HG02840 (cell line): ENCODE measurements at regions not wholly inside any gene's neighbourhood (a gene's known extent, or its start where the extent isn't known, plus 50 kb on each side); places are given as distances from the start of the nearest gene placed in this dataset.
"Not testable (repeated sequence)": the region's sequence is repeated elsewhere in the genome, so short reads cannot be mapped to it uniquely, and the experiment has no call there.

Experiments used
- ATAC-seq: cut with Tn5 transposase; IDR thresholded peaks from one replicate; pipeline ENCODE4 v1.9.1; 2021; ENCODE audit warnings: mild to moderate bottlenecking, moderate library complexity, moderate number of reproducible peaks; ENCODE audit not compliant: unreplicated experiment, low FRiP score

- no peak for ATAC-seq
Measured at GRCh38 chr1:168825129-168825528, 96.1 kb upstream of the DPT start.

- no peak for ATAC-seq
Measured at GRCh38 chr1:168825820-168826219, 96.8 kb upstream of the DPT start.

DNA sequence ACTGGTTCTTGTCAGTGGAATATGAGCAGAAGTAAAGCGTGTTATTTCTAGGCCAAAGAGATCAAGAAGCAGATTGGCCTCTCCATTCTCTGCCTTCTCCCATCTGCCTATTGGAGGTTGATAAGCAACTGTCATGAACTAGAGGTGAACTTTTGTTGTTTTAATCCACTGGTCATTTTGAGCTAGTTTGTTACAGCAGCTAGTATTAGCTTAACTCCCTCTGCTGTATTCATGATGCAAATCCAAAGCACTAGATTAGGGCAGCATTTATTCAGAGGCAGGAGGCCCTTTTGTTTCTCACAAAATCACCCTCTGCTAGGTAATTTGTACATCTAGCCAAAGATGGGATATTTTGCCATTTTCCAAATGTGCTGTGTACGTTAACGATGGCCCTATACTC lies 97.3 kb upstream of the DPT start:
- ATAC-seq, result no peak

GRCh38 chr1:168827557-168827956 lies 98.6 kb upstream of the DPT start:
- no peak for ATAC-seq

DNA sequence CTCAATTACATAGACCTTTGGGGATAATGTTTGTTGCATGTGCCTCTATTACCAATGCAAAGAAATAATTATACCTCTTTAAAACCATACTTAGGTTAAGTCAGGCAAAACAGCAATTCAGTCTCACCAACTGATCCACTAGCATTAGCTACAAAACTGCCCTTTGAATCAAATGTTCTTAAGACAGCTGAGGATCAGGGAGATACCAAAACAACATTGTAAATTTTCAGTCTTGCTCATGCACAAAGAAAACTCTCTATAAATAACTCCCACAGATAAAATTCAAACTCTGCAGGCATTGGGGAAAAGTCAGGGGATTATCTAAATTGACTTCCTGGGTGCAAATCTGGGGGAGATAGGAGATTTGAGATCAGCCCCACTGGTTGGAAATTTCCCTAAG lies 100.9 kb upstream of the DPT start:
- no peak for ATAC-seq

DNA sequence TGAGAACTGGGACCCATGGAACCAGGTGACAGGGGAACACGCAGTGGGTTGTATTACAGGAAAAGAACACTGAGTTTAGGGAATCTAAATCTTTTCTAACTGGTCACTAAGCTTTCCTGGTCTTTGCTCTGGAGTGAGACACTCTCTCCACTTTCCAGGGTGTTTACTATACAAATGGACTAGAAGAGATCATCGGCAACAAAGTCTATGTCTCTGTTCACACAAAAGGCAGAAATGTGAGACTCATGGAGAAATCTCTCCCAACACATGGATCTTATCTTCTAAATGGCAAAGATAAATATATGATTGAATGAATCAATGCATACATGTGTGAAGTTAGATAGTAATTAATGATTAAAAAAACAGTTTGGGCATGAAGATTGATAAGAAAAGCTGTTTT lies 101.6 kb upstream of the DPT start:
- no peak for ATAC-seq

GRCh38 chr1:168832661-168833060 lies 103.7 kb upstream of the DPT start:
- no peak for ATAC-seq

GRCh38 chr1:168833362-168833761 lies 104.4 kb upstream of the DPT start:
- ATAC-seq, result no peak

- ATAC-seq, result no peak
Measured at GRCh38 chr1:168833801-168834224, 104.8 kb upstream of the DPT start.

GRCh38 chr1:168834225-168834872 lies 105.3 kb upstream of the DPT start:
- ATAC-seq, result no peak

DNA sequence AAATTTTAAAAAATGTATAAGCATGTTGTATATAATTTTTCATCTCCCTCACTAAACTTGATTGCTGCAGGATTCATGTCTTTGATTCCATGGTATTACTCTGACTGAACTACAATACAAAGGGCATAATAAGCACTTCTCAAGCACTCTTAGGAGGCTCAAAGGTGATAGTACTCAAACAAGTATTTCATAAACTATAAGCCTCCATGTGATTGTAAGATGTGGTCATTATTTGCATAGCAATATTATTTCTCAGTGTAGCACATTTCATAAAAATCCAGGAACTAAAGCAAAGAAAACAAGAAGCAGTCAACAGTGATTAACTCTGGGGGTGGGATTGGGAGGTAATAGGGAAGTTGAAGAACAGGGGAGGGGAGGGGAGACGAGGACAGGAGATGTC lies 106.2 kb upstream of the DPT start:
- ATAC-seq, result no peak

- no peak for ATAC-seq
Measured at GRCh38 chr1:168835791-168836190, 106.8 kb upstream of the DPT start.

GRCh38 chr1:168836469-168836868 lies 107.5 kb upstream of the DPT start:
- no peak for ATAC-seq

DNA sequence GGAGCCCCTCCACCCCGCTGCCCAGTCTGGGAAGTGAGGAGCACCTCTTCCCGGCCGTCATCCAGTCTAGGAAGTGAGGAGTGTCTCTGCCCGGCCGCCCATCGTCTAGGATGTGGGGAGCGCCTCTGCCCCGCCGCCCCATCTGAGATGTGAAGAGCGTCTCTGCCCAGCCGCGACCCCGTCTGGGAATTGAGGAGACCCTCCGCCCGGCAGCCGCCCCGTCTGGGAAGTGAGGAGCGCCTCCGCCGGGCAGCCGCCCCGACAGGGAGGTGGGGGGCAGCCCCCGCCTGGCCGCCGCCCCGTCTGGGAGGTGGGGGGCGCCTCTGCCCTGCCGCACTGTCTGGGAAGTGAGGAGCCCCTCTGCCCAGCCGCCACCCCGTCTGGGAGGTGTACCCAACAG lies 108.2 kb upstream of the DPT start:
- ATAC-seq, result not testable (repeated sequence)

DNA sequence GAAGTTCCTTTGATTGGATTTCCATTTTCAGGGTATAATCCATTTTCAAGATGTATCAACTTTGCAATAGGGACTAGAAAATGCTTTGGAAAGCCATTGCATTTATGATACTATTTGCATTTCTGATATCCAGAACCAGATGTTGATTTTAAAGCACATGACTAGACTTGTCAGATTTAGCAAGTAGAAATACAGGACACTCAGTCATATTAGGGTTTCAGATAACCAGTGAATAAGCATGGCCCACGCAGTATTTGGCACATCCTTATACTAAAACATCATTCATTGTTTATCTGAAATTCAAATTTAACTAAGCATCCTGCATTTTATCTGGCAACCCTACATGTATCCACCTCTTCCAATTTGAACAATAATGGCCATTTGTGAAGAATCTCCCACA lies 113.3 kb upstream of the DPT start:
- no peak for ATAC-seq

- ATAC-seq, result no peak
Measured at GRCh38 chr1:168842916-168843315, 113.9 kb upstream of the DPT start.

GRCh38 chr1:168843401-168843800 lies 114.4 kb upstream of the DPT start:
- no peak for ATAC-seq

DNA sequence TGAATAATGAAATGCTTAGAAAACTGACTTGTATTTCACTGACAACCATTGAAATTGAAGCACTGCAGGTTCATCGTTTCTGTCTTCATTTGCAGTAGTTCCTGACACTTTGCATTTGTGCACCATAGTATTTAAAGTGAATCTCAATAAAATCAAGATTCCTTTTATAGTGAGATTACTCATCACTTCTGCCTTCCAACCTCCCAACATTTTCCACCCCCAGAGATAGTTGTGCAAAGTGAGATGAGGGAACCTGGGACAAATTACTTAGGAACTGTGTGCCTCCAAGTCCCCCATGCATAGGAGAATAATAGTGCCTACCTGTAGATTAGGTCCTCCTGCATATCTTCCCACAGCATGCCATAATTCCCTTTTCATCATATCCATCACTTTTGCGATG lies 114.9 kb upstream of the DPT start:
- no peak for ATAC-seq

DNA sequence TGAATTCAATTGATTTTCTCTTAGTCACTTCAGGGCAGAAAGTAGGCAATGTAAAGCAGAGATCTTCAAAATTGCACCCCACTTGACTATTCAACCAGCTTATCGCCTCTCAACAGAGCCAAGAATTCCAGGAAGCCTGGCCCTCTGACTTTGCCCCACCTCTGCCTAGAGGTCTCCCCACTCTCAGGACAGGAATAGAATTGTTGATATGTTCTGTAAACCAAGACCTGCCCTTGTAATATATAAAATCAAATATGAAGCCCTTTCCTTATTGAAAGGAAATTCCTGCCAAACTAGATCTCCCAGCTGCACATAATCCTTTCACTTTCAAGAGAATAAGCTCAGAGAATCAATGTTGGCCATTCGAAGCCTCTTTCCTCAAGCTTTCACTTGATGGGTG lies 116.1 kb upstream of the DPT start:
- no peak for ATAC-seq

DNA sequence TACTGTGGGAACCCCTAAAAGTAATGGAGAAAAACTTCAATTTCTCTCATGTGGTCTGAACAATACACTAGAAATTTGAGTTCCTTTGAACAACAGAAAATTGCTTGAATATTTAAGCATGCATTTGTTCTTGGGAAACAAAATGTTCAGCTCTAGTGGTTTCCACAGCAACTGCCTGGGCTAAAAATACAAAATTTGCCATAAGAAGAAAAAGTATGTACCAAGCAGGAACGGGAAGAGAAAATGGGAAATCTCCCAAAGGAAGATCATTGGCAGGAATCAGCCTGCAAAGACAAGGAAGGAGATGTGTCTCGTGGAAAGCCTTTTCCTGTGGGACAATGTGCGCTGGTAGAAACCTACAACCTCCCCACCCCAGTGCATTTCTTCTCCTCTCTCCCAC lies 119.0 kb upstream of the DPT start:
- no peak for ATAC-seq

DNA sequence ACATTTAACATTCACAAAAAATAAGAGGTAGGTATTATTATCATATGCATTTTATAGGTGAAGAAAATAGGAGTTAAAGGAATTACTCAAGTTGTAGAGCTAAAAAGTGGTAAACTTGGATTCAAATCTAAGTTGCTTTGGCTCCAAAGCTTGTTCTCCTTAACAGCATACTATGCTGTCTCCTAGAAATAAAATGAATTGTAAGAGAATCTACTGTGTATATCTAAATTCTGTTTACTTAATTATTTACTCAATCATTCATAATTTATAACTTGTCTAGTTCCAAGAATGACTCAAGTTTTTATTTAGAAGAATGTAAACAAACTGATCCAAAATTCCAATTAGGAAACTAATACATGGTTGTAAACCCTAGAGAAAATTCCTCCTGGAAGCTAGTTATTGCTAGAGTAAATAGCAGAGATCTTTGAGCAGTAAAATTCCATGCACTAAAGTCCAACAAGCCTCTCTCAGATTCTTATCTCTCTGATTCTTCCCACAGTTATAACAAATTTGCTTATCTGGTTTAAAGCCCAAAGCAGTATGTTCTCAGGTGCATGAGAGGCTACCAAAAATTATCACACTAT lies 132.5 kb upstream of the DPT start:
- no peak for ATAC-seq

GRCh38 chr1:168863772-168864171 lies 134.8 kb upstream of the DPT start:
- no peak for ATAC-seq

DNA sequence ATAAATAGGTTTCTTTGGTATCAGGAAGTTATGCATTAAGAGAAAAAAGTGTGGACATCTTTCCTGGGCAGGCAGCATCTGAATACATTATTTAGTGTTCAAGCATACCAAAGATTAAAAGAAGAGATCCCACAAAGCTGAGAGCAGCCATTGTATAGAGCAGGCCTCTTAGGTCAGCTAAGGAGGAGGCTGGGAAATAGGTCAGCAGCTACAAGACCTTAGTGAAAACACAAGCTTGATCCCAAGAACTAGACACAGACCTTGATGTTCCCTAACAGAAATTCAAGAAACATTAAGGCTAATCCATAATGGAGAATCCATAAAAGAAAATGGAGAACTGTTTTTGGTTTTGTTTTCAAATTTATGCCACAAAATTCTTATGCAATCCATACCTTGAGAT lies 135.3 kb upstream of the DPT start:
- no peak for ATAC-seq
